ENCODE measurements at regions not wholly inside any gene's neighbourhood (a gene's known extent, or its start where the extent isn't known, plus 50 kb on each side); places are given as distances from the start of the nearest gene placed in this dataset.

GRCh38 chr1:36560621-36561360 is 78.1 kb upstream of the CSF3R start:
- Mint-ChIP-seq H3K9me3 (ENCODE audit: low read depth) (no peaks in the 10 kb centered on the region), H3K4me1 (no peaks in the 10 kb centered on the region), H3K36me3 (no peaks in the 10 kb centered on the region), H3K4me3 (no peak overlapping the region), H3K27me3 (peaks cover 8% of the 10 kb centered on the region), H3K27ac (no peak overlapping the region)
- ATAC-seq (no peak), DNase-seq (no peak)
- CTCF ChIA-PET, result interaction anchor here (0.6 to 1.6 kb wide), 4 partner anchors 9 to 45 kb away, joined by 3 to 4 read pairs (median 4); no protein-coding TSS in a partner anchor

GRCh38 chr1:36560177-36560576 is 77.5 kb upstream of the CSF3R start:
- H3K27me3 Mint-ChIP-seq, result peaks cover 11% of the 10 kb centered on the region
- H3K36me3 Mint-ChIP-seq, result no peaks in the 10 kb centered on the region
- CTCF ChIA-PET, result interaction anchor here (0.5 to 1.6 kb wide), 4 partner anchors 10 to 1708 kb away, joined by 3 to 5 read pairs (median 4); no protein-coding TSS in a partner anchor
- H3K4me1 Mint-ChIP-seq, result no peaks in the 10 kb centered on the region
- DNase-seq (no peak), ATAC-seq (no peak)
- H3K27ac Mint-ChIP-seq, result no peak overlapping the region
- no peaks in the 10 kb centered on the region for H3K9me3 Mint-ChIP-seq (ENCODE audit: low read depth)
- no peak overlapping the region for H3K4me3 Mint-ChIP-seq

GRCh38 chr1:36559061-36559460 is 76.3 kb upstream of the CSF3R start:
- ATAC-seq (no peak), DNase-seq (no peak)
- Mint-ChIP-seq H3K27me3 (peaks cover 21% of the 10 kb centered on the region), H3K4me3 (no peak overlapping the region), H3K9me3 (ENCODE audit: low read depth) (no peaks in the 10 kb centered on the region), H3K4me1 (no peaks in the 10 kb centered on the region), H3K27ac (no peak overlapping the region), H3K36me3 (no peaks in the 10 kb centered on the region)
- CTCF ChIA-PET, result interaction anchor here (1.3 kb wide), 1 partner anchor 43 kb away, joined by 5 read pairs; no protein-coding TSS in a partner anchor

GRCh38 chr1:36557041-36558000 is 74.6 kb upstream of the CSF3R start:
- no peaks in the 10 kb centered on the region for H3K9me3 Mint-ChIP-seq (ENCODE audit: low read depth)
- CTCF ChIA-PET, result interaction anchor here (0.6 kb wide), 1 partner anchor 19 kb away, joined by 3 read pairs; no protein-coding TSS in a partner anchor
- H3K4me1 Mint-ChIP-seq, result no peaks in the 10 kb centered on the region
- peaks cover 31% of the 10 kb centered on the region for H3K27me3 Mint-ChIP-seq
- no peaks in the 10 kb centered on the region for H3K36me3 Mint-ChIP-seq
- ATAC-seq, result no peak
- DNase-seq, result no peak
- no peak overlapping the region for H3K4me3 Mint-ChIP-seq
- H3K27ac Mint-ChIP-seq, result no peak overlapping the region

GRCh38 chr1:36555041-36555440 is 72.3 kb upstream of the CSF3R start:
- Mint-ChIP-seq H3K36me3 (no peaks in the 10 kb centered on the region), H3K27me3 (peaks cover 41% of the 10 kb centered on the region), H3K4me3 (no peak overlapping the region), H3K4me1 (no peaks in the 10 kb centered on the region), H3K9me3 (ENCODE audit: low read depth) (no peaks in the 10 kb centered on the region), H3K27ac (no peak overlapping the region)
- DNase-seq (no peak), ATAC-seq (no peak)
- CTCF ChIA-PET, result interaction anchor here (0.8 to 1.9 kb wide), 4 partner anchors 9 to 876 kb away, joined by 3 to 7 read pairs (median 3); no protein-coding TSS in a partner anchor

- H3K27me3 Mint-ChIP-seq, result peaks cover 47% of the 10 kb centered on the region
- no peak overlapping the region for H3K27ac Mint-ChIP-seq
- ATAC-seq (no peak), DNase-seq (no peak)
- H3K9me3 Mint-ChIP-seq (ENCODE audit: low read depth), result no peaks in the 10 kb centered on the region
- no peaks in the 10 kb centered on the region for H3K36me3 Mint-ChIP-seq
- H3K4me3 Mint-ChIP-seq, result no peak overlapping the region
- CTCF ChIA-PET, result interaction anchor here (0.8 to 1.7 kb wide), 4 partner anchors 9 to 38 kb away, joined by 3 to 4 read pairs (median 3); no protein-coding TSS in a partner anchor
- no peaks in the 10 kb centered on the region for H3K4me1 Mint-ChIP-seq
Measured at GRCh38 chr1:36554323-36554628, 71.6 kb upstream of the CSF3R start.

GRCh38 chr1:36553591-36554322 is 71.0 kb upstream of the CSF3R start:
- Mint-ChIP-seq H3K27ac (no peak overlapping the region), H3K4me1 (no peaks in the 10 kb centered on the region), H3K27me3 (peaks cover 48% of the 10 kb centered on the region), H3K4me3 (no peak overlapping the region), H3K36me3 (no peaks in the 10 kb centered on the region), H3K9me3 (ENCODE audit: low read depth) (no peaks in the 10 kb centered on the region)
- CTCF ChIA-PET, result interaction anchor here (0.8 to 1.3 kb wide), 2 partner anchors 9 to 37 kb away, joined by 3 to 4 read pairs; no protein-coding TSS in a partner anchor
- DNase-seq (peak; percentile 79), ATAC-seq (peak; percentile 95)

GRCh38 chr1:36542962-36543515 is 60.3 kb upstream of the CSF3R start:
- Mint-ChIP-seq H3K36me3 (no peaks in the 10 kb centered on the region), H3K27me3 (peaks cover 31% of the 10 kb centered on the region), H3K9me3 (ENCODE audit: low read depth) (no peaks in the 10 kb centered on the region), H3K4me3 (no peak overlapping the region), H3K4me1 (no peaks in the 10 kb centered on the region), H3K27ac (no peak overlapping the region)
- DNase-seq, result no peak
- CTCF ChIA-PET, result interaction anchor here (1.0 kb wide), 1 partner anchor 27 kb away, joined by 5 read pairs; no protein-coding TSS in a partner anchor
- no peak for ATAC-seq

- no peak for ATAC-seq
- Mint-ChIP-seq H3K27ac (no peak overlapping the region), H3K27me3 (peaks cover 32% of the 10 kb centered on the region), H3K4me1 (no peaks in the 10 kb centered on the region), H3K9me3 (ENCODE audit: low read depth) (no peaks in the 10 kb centered on the region), H3K4me3 (no peak overlapping the region), H3K36me3 (no peaks in the 10 kb centered on the region)
- CTCF ChIA-PET, result interaction anchor here (1.0 kb wide), 1 partner anchor 26 kb away, joined by 5 read pairs; no protein-coding TSS in a partner anchor
- DNase-seq, result no peak
Measured at GRCh38 chr1:36542024-36542961, 59.6 kb upstream of the CSF3R start.

GRCh38 chr1:36540056-36540455 is 57.3 kb upstream of the CSF3R start:
- ATAC-seq, result no peak
- Mint-ChIP-seq H3K9me3 (ENCODE audit: low read depth) (no peaks in the 10 kb centered on the region), H3K4me3 (no peak overlapping the region), H3K27me3 (peaks cover 35% of the 10 kb centered on the region), H3K27ac (no peak overlapping the region), H3K4me1 (no peaks in the 10 kb centered on the region), H3K36me3 (no peaks in the 10 kb centered on the region)
- CTCF ChIA-PET, result interaction anchor here (1.5 kb wide), 1 partner anchor 24 kb away, joined by 4 read pairs; no protein-coding TSS in a partner anchor
- DNase-seq, result no peak

GRCh38 chr1:36539526-36539925 is 56.8 kb upstream of the CSF3R start:
- Mint-ChIP-seq H3K4me1 (no peaks in the 10 kb centered on the region), H3K27me3 (peaks cover 36% of the 10 kb centered on the region), H3K36me3 (no peaks in the 10 kb centered on the region), H3K9me3 (ENCODE audit: low read depth) (no peaks in the 10 kb centered on the region), H3K27ac (no peak overlapping the region), H3K4me3 (no peak overlapping the region)
- DNase-seq (no peak), ATAC-seq (no peak)
- CTCF ChIA-PET, result interaction anchor here (1.5 kb wide), 1 partner anchor 23 kb away, joined by 4 read pairs; no protein-coding TSS in a partner anchor

GRCh38 chr1:36537991-36538390 is 55.3 kb upstream of the CSF3R start:
- Mint-ChIP-seq H3K27me3 (peaks cover 45% of the 10 kb centered on the region), H3K27ac (no peak overlapping the region), H3K4me1 (no peaks in the 10 kb centered on the region), H3K9me3 (ENCODE audit: low read depth) (no peaks in the 10 kb centered on the region), H3K36me3 (no peaks in the 10 kb centered on the region), H3K4me3 (no peak overlapping the region)
- CTCF ChIA-PET, result no interaction called here
- no peak for ATAC-seq
- peak; percentile 16 for DNase-seq
